Caki2 (cell line): ENCODE measurements at regions not wholly inside any gene's neighbourhood (a gene's known extent, or its start where the extent isn't known, plus 50 kb on each side); places are given as distances from the start of the nearest gene placed in this dataset.
"Not testable (repeated sequence)": the region's sequence is repeated elsewhere in the genome, so short reads cannot be mapped to it uniquely, and the experiment has no call there.

Experiments
- DNase-seq: peaks from one replicate; pipeline ENCODE4 v3.0.0-alpha.2; 2015; ENCODE audit warnings: low read depth
- in situ Hi-C: cut with HindIII; loops from 2 replicates; pipeline ENCODE4 v1.10.0; 2016; ENCODE audit warnings: low sequenced_read_pairs, low pct_unique_long_range_greater_than_20kb, mixed read lengths

DNA sequence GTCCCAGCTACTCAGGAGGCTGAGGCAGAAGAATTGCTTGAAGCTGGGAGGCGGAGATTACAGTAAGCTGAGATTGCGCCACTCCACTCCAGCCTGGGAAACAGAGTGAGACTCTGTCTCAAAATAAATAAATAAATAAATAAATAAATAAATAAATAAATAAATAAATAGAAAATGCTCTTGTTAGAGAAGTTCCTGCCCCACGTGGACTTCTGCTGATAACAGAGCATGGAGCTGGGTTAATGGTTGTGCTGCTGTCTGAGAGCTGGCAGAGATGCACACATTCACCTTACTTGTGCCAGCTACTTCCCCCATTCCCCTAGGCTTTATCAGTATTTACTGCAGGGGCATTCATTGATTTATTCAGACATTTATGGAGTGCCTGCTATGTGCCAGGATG, 155.2 kb upstream of the KCNG1 start:
- in situ Hi-C loops: no loop called here
- no peak for DNase-seq

GRCh38 chr20:51176876-51177275, 154.0 kb upstream of the KCNG1 start:
- DNase-seq: no peak
- in situ Hi-C loops: no loop called here

- in situ Hi-C loops: no loop called here
- no peak for DNase-seq
These were observed 153.5 kb upstream of the KCNG1 start for GRCh38 chr20:51176446-51176845.

DNA sequence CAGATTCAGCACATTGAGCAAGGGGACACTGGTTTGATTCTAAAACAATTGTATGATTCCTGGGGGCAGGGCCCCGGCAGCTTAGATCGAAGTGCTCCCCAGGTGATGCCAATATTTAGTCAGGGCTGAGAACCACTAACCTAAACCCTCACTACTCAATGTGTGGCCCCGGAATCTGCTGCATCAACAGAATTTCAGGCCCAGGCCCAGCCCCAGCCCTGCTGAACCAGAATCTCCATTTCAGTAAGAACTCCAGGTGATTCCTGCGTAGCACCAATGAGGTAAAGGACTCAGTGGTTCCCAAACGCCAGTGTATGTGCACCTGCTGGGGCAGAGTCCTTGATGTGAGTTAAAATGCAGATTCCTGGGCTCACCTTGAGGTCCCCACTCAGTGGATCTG, 152.8 kb upstream of the KCNG1 start:
- in situ Hi-C loops: no loop called here

GRCh38 chr20:51175156-51175555, 152.2 kb upstream of the KCNG1 start:
- DNase-seq: no peak
- in situ Hi-C loops: no loop called here

More for the DNA sequence above, 152.8 kb upstream of the KCNG1 start:
- DNase-seq: no peak

DNA sequence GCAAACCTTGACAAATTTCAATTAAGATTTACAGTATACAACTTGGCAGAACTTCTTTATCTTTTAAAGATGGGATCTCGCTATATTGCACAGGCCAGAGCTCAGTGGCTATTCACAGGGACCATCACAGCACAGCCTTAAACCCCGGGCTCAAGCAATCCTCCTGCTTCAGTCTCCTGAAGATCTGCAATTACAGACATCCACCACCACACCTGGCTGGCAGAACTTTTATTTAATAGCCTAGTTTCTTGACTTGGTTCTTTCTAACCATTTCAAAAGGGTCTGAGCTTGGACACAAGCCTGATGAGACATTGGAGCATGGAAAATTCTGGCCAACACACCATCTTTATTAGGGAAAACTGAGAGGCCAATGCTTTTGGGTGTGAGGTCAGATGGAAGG, 151.6 kb upstream of the KCNG1 start:
- DNase-seq: no peak
- in situ Hi-C loops: no loop called here

DNA sequence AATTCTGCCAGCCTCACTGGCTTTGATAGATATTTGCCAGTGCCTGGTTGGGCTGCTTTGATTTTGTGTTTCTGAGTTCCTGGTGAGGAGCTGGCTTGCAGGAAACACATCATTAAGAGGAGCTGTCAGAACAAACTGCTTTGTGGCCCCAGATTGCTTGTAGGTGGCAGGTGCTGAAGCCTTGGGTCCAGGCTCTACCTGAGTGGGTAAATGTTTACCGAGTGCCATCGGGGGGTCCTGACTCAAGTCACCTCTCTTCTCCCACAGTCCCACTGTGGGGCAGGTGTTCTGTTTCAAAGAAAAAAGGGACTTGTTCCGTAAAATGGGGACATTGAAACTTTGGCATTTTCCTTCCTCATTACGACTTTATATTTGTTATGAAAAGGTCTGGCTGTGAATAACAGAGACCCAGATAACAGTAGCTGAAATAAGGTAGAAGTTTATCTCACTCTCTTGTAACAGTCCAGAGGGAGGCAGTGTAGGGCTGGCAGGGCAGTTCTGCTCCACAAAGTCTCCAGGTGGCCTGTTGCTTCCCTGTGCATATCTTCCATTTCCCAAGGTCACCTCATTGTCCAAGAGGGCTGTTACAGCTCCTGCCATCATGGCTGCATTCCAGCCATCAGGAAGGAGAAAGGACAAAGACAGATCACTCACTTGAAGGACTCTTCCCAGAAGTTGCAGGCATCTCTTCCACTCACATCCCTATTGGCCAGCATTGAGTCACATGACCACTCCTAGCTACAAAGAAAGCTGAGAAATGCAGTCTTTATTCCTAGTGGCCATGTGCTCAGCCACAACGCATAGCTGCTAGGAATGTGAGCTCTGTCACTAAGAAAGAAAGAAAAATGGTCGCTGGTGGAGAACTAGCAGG, 149.9 kb upstream of the KCNG1 start:
- DNase-seq: no peak
- in situ Hi-C loops: no loop called here

DNA sequence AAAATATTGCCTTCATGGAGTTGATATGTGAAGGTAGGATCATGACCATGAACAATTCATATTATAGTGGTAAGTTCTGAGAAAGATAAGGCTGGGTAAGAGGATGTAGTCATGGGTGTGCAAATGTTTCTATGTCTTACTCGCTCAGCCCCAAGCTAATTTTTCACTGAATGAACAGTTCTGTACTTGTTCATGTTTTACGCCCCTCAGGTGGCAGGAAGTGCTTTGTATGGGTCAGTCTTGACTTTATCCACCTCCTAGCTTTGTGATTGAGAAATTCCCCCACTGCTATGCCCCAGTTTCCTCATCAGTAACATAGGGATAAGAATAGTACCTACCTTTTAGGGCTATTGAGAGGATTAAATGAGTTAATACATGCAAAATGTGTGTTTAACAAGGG, 148.2 kb upstream of the KCNG1 start:
- DNase-seq: no peak
- in situ Hi-C loops: no loop called here

DNA sequence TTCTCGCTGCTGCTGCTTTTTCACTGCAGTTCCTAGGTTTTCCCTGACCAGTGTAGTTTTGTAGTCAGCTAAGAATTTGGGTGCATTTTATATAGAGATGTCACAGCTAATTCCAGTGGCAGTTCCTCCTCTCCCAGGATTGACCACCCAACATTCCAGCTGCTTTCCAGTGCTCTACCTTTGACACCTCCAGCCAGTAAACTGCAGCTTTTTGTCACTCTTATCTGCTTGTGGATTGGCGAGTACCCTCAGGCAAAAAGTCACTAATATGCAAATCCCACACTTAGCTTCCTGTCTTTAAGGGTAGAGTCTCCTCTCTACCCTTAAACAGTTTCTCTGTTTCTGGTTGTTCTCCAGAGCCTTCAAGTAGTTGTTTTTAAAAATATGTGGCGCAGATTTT, 146.9 kb upstream of the KCNG1 start:
- DNase-seq: no peak
- in situ Hi-C loops: no loop called here

GRCh38 chr20:51167911-51168310, 145.0 kb upstream of the KCNG1 start:
- in situ Hi-C loops, DNase-seq: not testable (repeated sequence)

DNA sequence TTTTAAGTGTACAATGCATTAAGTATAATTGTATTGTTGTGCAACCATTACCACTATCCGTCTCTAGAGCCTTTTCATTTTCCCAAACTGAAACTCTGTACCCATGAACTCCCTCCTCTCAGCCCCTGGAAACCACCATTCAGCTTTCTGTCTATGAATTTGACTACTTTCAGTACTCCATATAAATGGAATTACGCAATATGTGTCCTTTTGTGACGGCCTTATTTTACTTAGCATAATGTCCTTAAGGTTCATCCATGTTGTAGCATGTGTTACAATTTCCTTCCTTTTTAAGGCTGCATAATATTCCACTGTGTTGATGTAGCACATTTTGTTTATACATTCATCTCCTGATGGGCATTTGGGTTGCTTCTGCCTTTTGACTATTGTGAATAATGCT, 143.6 kb upstream of the KCNG1 start:
- no peak for DNase-seq
- in situ Hi-C loops: no loop called here

GRCh38 chr20:51165131-51165530, 142.2 kb upstream of the KCNG1 start:
- no peak for DNase-seq
- in situ Hi-C loops: no loop called here

DNA sequence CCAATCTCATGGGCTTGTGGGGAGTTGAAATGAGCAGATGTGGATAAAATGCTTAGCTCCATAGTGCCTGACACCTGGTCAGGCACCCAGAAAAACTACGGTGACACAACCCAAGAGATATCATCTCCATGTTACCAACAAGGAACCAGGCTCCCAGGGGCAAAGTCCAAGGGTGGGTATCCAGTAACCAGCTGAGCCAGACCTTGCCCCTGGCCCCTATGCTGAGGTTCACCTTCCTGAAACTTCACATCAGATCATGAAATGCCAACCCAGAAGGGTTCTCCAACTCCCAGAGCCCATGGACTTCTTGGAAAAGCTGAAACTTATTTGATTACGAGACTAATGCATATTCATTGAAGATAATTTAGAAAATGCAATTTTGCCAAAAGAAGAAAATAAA, 141.8 kb upstream of the KCNG1 start:
- in situ Hi-C loops: no loop called here
- no peak for DNase-seq

DNA sequence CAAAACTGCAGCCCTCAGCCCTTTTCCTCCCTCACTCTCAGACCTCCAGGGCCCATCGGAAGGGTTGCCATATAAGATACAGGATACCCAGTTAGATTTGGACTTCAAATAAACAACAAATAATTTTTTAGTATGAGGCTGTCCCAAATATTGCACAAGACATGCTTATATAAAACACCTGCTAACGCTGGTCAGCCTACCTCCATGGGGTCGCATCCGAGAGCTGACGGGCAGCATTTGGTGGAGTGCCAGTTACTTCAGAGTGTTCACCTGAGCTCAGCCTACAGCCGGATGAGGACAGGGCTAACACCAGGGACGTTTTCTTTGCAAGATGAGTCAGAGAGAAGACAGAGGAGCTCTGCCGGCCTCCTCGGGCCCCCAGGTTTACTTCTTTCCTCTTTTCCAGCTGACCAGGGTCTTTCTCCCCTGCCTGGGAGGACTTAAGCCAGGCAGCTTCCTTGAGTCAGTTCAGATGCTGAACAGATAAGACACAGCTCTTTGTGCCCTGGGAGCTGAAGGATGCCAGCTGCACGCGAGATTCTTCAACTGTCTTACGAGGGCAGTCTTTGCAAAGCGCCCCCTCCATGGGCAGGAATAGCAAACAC, 141.2 kb upstream of the KCNG1 start:
- no peak for DNase-seq
- in situ Hi-C loops: no loop called here

DNA sequence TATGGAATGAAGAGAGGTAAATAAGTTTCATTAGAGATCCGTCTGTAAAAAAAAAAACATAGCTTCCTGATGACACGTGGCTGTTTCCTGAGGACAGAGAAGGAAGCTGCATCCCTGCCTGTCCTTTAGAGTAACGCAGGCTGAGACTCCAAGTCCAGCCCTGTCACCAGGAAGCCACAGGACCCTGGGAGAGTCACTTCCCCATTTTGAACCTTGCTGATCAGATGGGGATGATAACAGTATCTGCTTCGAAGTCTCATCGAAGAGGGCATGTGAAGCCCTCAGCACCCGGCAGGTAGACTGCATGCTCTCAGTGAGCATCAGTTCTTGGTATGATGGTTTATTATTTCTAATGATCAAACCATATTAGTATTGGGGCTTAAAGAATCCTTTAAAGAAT, 139.1 kb upstream of the KCNG1 start:
- in situ Hi-C loops: no loop called here
- DNase-seq: no peak

DNA sequence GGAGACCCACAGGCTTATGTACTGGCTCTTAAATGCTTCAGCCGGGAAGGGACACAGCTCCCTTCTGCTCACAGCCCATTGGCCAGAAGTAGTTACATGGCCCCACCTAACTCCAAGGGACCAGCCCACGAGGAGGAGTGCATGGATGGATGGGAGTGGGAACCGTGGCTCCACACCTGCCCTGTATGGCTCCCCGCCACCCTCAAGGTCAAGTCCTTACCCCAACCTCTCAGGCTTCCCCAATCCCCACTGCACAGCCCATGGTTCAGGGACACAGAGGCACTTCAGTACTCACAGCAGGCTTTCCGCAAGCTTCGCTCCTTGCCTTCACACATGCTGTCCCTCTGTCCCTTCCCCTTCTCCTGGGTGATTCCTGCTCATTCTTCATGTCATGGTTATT, 137.9 kb upstream of the KCNG1 start:
- in situ Hi-C loops: no loop called here
- no peak for DNase-seq

- in situ Hi-C loops: no loop called here
- no peak for DNase-seq
These were observed 137.1 kb upstream of the KCNG1 start for GRCh38 chr20:51159981-51160380.

GRCh38 chr20:51159303-51159702, 136.4 kb upstream of the KCNG1 start:
- in situ Hi-C loops: no loop called here

DNA sequence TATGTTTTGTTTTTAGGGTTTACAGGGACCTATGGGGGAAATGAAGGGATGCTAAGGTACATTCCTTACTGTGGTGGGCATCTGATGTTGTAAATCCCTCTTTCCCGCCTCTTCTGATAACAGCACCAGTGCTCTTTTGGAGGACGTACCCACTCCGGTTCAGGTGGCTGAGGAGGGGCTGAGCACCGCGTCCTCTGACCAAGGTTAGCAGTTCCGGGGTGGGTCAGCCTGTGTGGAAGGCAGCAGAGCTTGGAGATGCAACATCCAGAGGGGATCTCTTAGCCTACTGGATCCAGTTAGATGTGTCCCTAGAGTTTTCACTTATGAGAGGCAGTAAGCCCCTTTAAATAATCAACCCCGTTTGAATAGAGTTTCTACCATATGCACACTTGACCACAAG, 135.3 kb upstream of the KCNG1 start:
- in situ Hi-C loops: no loop called here
- DNase-seq: no peak

More at GRCh38 chr20:51159303-51159702, 136.4 kb upstream of the KCNG1 start:
- no peak for DNase-seq
